Heart right ventricle (tissue), 16 donors: ENCODE measurements at regions not wholly inside any gene's neighbourhood (a gene's known extent, or its start where the extent isn't known, plus 50 kb on each side); places are given as distances from the start of the nearest gene placed in this dataset.

Experiments
- ATAC-seq, 8 donors: fragments of 200-7000 bp; cut with Tn5 transposase; one replicate each; pipeline ENCODE4 v1.9.1; 2020; ENCODE audit warnings: mild to moderate bottlenecking in 8 of 8, moderate library complexity in 8 of 8, moderate number of reproducible peaks in 1 of 8
- DNase-seq, 2 donors: peaks; one replicate each; pipeline ENCODE4 v3.0.0-alpha.2; 2020
- H3K27ac ChIP-seq, 10 donors: fragments of 200-600 bp; sonication (generic) in 2 of 10; one replicate each; pipeline versions ENCODE4 v1.5.0 to v1.8.0; 2020 to 2022; ENCODE audit warnings: mild to moderate bottlenecking in 3 of 10
- H3K27me3 ChIP-seq, 7 donors: fragments of 200-600 bp; one replicate each; pipeline ENCODE4 v1.8.0; 2021 to 2022; ENCODE audit warnings: mild to moderate bottlenecking in 2 of 7
- H3K36me3 ChIP-seq, 9 donors: fragments of 200-600 bp; sonication (generic) in 1 of 9; one replicate each; pipeline versions ENCODE4 v1.5.0 to v1.8.0; 2020 to 2022; ENCODE audit warnings: mild to moderate bottlenecking in 2 of 9
- H3K4me1 ChIP-seq, 9 donors: fragments of 200-600 bp; sonication (generic) in 1 of 9; one replicate each; pipeline versions ENCODE4 v1.5.0 to v1.8.0; 2020 to 2022; ENCODE audit warnings: mild to moderate bottlenecking in 4 of 9
- H3K4me3 ChIP-seq, 10 donors: fragments of 200-600 bp; sonication (generic) in 2 of 10; one replicate each; pipeline versions ENCODE4 v1.5.0 to v1.8.0; 2020 to 2022; ENCODE audit warnings: mild to moderate bottlenecking in 7 of 10, moderate library complexity in 2 of 10
- H3K9me3 ChIP-seq, 11 donors: fragments of 200-600 bp in 10 of 11; sonication (generic) in 2 of 11; one replicate each; pipeline versions ENCODE4 v1.5.0 to v1.8.0; 2013 to 2022; ENCODE audit warnings: mild to moderate bottlenecking in 2 of 11, control low read depth in 1 of 11, moderate library complexity in 1 of 11
- WGBS, 2 donors: extraction: QIAGEN DNeasy Blood & Tissue Kit; methylation state at CpG; one replicate each; pipeline ENCODE4 v1.1.7; 2013; ENCODE audit warnings: inconsistent platforms in 1 of 2; 5-methylcytosine and 5-hydroxymethylcytosine counted together
- intact Hi-C, 10 donors: fragments of 100-400 bp; cut with DNase I; formaldehyde crosslinking; loops; one replicate each; pipeline versions ENCODE4 v1.11.1 to v1.14.2; 2022
- TF ChIP-seq, protein P1 (sequence below), 9 donors: fragments of 200-600 bp; sonication (generic) in 2 of 9; IDR thresholded peaks; one replicate each; pipeline versions ENCODE4 v1.5.0 to v1.8.0; 2021 to 2022; ENCODE audit warnings: antibody characterized with exemption in 9 of 9, mild to moderate bottlenecking in 5 of 9, moderate library complexity in 1 of 9
- donor health status: Arrhythmogenic right ventricular cardiomyopathy.
- donor health status: ischemic (EF 13 %, LVEDD 7.1; RV severe dilation, severe dysfunction).
- donor health status: healthy with polysubstance abuse.
- donor health status: DM: no; HTN: yes; CAD: no.
- donor health status: DM: no; HTN: no; CAD: no.
- donor health status: ischemic (EF 25% LVEDD 6.9; RV normal size, moderate dysfunction).
- donor health status: ischemic (EF 25% LVEDD 5.7; RV mildly dilated, moderate dysfunction).
- donor health status: healthy.
- donor health status: DM: yes; HTN: yes; CAD: no.
- donor health status: Ischemic cardiomyopathy.
- donor health status: ischemic (EF 35%, LVEDD 5.7; RV mildly dilated, moderate dysfunction).
- donor health status: nonischemic (EF 11% LVEDD 7.7; RV severe dilation, severe dysfunction).
- donor health status: DM: yes; HTN: yes; CAD: no.
- donor health status: PGD.
- donor health status: ischemic (EF 29% LVEDD 5.4; RV normal size, mild dysfunction).
- donor health status: nonischemic (EF 23%, LVEDD 6.1; RV moderate dilation, normal function).

- Histone ChIP-seq H3K27ac (peak overlapping the region in 8 of 10 donors; percentile 16 to 78 (median 72)), H3K4me1 (peaks cover 0 to 18% (median 0%) of the 10 kb centered on the region in 9 donors), H3K27me3 (no peaks in the 10 kb centered on the region), H3K4me3 (peak overlapping the region in 1 of 10 donors; percentile 6), H3K9me3 (no peaks in the 10 kb centered on the region), H3K36me3 (no peaks in the 10 kb centered on the region)
- TF ChIP-seq, protein P1, sequence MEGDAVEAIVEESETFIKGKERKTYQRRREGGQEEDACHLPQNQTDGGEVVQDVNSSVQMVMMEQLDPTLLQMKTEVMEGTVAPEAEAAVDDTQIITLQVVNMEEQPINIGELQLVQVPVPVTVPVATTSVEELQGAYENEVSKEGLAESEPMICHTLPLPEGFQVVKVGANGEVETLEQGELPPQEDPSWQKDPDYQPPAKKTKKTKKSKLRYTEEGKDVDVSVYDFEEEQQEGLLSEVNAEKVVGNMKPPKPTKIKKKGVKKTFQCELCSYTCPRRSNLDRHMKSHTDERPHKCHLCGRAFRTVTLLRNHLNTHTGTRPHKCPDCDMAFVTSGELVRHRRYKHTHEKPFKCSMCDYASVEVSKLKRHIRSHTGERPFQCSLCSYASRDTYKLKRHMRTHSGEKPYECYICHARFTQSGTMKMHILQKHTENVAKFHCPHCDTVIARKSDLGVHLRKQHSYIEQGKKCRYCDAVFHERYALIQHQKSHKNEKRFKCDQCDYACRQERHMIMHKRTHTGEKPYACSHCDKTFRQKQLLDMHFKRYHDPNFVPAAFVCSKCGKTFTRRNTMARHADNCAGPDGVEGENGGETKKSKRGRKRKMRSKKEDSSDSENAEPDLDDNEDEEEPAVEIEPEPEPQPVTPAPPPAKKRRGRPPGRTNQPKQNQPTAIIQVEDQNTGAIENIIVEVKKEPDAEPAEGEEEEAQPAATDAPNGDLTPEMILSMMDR (IDR thresholded peaks at IDR 0.05), result no peak
- 33 to 39% methylated on average over 2 of the region's 2 CpGs for WGBS, 2 donors
- intact Hi-C loops, result no loop called here
- DNase-seq (peak in 1 of 2 donors; percentile 23), ATAC-seq (peak; percentile 78 to 98 (median 90))
Measured at GRCh38 chr12:95418142-95418541, 55.8 kb upstream of the METAP2 start.
